ENCODE measurements at regions not wholly inside any gene's neighbourhood (a gene's known extent, or its start where the extent isn't known, plus 50 kb on each side); places are given as distances from the start of the nearest gene placed in this dataset.
"Not testable (repeated sequence)": the region's sequence is repeated elsewhere in the genome, so short reads cannot be mapped to it uniquely, and the experiment has no call there.

- Histone ChIP-seq H3K27me3 (ENCODE audit: control insufficient read depth in 2 of 2, insufficient read depth in 2 of 2, low read length in 2 of 2) (no peaks in the 10 kb centered on the region), H3K9me3 (ENCODE audit: control insufficient read depth in 2 of 2, low read length in 2 of 2) (no peaks in the 10 kb centered on the region), H3K36me3 (ENCODE audit: control insufficient read depth in 2 of 2, insufficient read depth in 2 of 2, low read length in 2 of 2) (no peaks in the 10 kb centered on the region), H3K9ac (ENCODE audit: low read depth in 1 of 2, low read length in 2 of 2) (no peak overlapping the region), H3K4me3 (ENCODE audit: low read length in 2 of 2) (no peak overlapping the region), H3K27ac (ENCODE audit: low read depth in 2 of 2, low read length in 2 of 2) (no peak overlapping the region), H3K4me1 (ENCODE audit: control insufficient read depth in 2 of 2, insufficient read depth in 2 of 2, low read length in 2 of 2) (no peaks in the 10 kb centered on the region)
Measured at GRCh38 chr14:106269029-106269428, 742.6 kb downstream of the TMEM121 start.

- H3K4me3 ChIP-seq (ENCODE audit: low read length in 2 of 2), result no peak overlapping the region
- no peaks in the 10 kb centered on the region for H3K27me3 ChIP-seq (ENCODE audit: control insufficient read depth in 2 of 2, insufficient read depth in 2 of 2, low read length in 2 of 2)
- H3K9ac ChIP-seq (ENCODE audit: low read depth in 1 of 2, low read length in 2 of 2), result no peak overlapping the region
- H3K9me3 ChIP-seq (ENCODE audit: control insufficient read depth in 2 of 2, low read length in 2 of 2), result no peaks in the 10 kb centered on the region
- H3K4me1 ChIP-seq (ENCODE audit: control insufficient read depth in 2 of 2, insufficient read depth in 2 of 2, low read length in 2 of 2), result no peaks in the 10 kb centered on the region
- no peaks in the 10 kb centered on the region for H3K36me3 ChIP-seq (ENCODE audit: control insufficient read depth in 2 of 2, insufficient read depth in 2 of 2, low read length in 2 of 2)
- no peak overlapping the region for H3K27ac ChIP-seq (ENCODE audit: low read depth in 2 of 2, low read length in 2 of 2)
Measured at GRCh38 chr14:106269451-106270204, 743.2 kb downstream of the TMEM121 start.

- not testable (repeated sequence) for H3K36me3 ChIP-seq (ENCODE audit: control insufficient read depth in 2 of 2, insufficient read depth in 2 of 2, low read length in 2 of 2); H3K9me3 ChIP-seq (ENCODE audit: control insufficient read depth in 2 of 2, low read length in 2 of 2); H3K27ac ChIP-seq (ENCODE audit: low read depth in 2 of 2, low read length in 2 of 2); H3K9ac ChIP-seq (ENCODE audit: low read depth in 1 of 2, low read length in 2 of 2); H3K4me3 ChIP-seq (ENCODE audit: low read length in 2 of 2); H3K27me3 ChIP-seq (ENCODE audit: control insufficient read depth in 2 of 2, insufficient read depth in 2 of 2, low read length in 2 of 2); H3K4me1 ChIP-seq (ENCODE audit: control insufficient read depth in 2 of 2, insufficient read depth in 2 of 2, low read length in 2 of 2)
Measured at GRCh38 chr14:106270476-106271121, 744.2 kb downstream of the TMEM121 start.

GRCh38 chr14:106276326-106277267 is 750.2 kb downstream of the TMEM121 start:
- Histone ChIP-seq H3K27me3 (ENCODE audit: control insufficient read depth in 2 of 2, insufficient read depth in 2 of 2, low read length in 2 of 2) (no peaks in the 10 kb centered on the region), H3K4me3 (ENCODE audit: low read length in 2 of 2) (no peak overlapping the region), H3K9me3 (ENCODE audit: control insufficient read depth in 2 of 2, low read length in 2 of 2) (no peaks in the 10 kb centered on the region), H3K36me3 (ENCODE audit: control insufficient read depth in 2 of 2, insufficient read depth in 2 of 2, low read length in 2 of 2) (no peaks in the 10 kb centered on the region), H3K4me1 (ENCODE audit: control insufficient read depth in 2 of 2, insufficient read depth in 2 of 2, low read length in 2 of 2) (no peaks in the 10 kb centered on the region), H3K9ac (ENCODE audit: low read depth in 1 of 2, low read length in 2 of 2) (no peak overlapping the region), H3K27ac (ENCODE audit: low read depth in 2 of 2, low read length in 2 of 2) (no peak overlapping the region)

- Histone ChIP-seq H3K9me3 (ENCODE audit: control insufficient read depth in 2 of 2, low read length in 2 of 2) (no peaks in the 10 kb centered on the region), H3K27ac (ENCODE audit: low read depth in 2 of 2, low read length in 2 of 2) (no peak overlapping the region), H3K9ac (ENCODE audit: low read depth in 1 of 2, low read length in 2 of 2) (no peak overlapping the region), H3K27me3 (ENCODE audit: control insufficient read depth in 2 of 2, insufficient read depth in 2 of 2, low read length in 2 of 2) (no peaks in the 10 kb centered on the region), H3K36me3 (ENCODE audit: control insufficient read depth in 2 of 2, insufficient read depth in 2 of 2, low read length in 2 of 2) (no peaks in the 10 kb centered on the region), H3K4me1 (ENCODE audit: control insufficient read depth in 2 of 2, insufficient read depth in 2 of 2, low read length in 2 of 2) (no peaks in the 10 kb centered on the region), H3K4me3 (ENCODE audit: low read length in 2 of 2) (no peak overlapping the region)
Measured at GRCh38 chr14:106277503-106277902, 751.1 kb downstream of the TMEM121 start.

- H3K4me1 ChIP-seq (ENCODE audit: control insufficient read depth in 2 of 2, insufficient read depth in 2 of 2, low read length in 2 of 2), result no peaks in the 10 kb centered on the region
- H3K9ac ChIP-seq (ENCODE audit: low read depth in 1 of 2, low read length in 2 of 2), result no peak overlapping the region
- H3K27ac ChIP-seq (ENCODE audit: low read depth in 2 of 2, low read length in 2 of 2), result no peak overlapping the region
- no peaks in the 10 kb centered on the region for H3K36me3 ChIP-seq (ENCODE audit: control insufficient read depth in 2 of 2, insufficient read depth in 2 of 2, low read length in 2 of 2)
- H3K4me3 ChIP-seq (ENCODE audit: low read length in 2 of 2), result no peak overlapping the region
- no peaks in the 10 kb centered on the region for H3K9me3 ChIP-seq (ENCODE audit: control insufficient read depth in 2 of 2, low read length in 2 of 2)
- no peaks in the 10 kb centered on the region for H3K27me3 ChIP-seq (ENCODE audit: control insufficient read depth in 2 of 2, insufficient read depth in 2 of 2, low read length in 2 of 2)
Measured at GRCh38 chr14:106280876-106281275, 754.5 kb downstream of the TMEM121 start.

- H3K4me1 ChIP-seq (ENCODE audit: control insufficient read depth in 2 of 2, insufficient read depth in 2 of 2, low read length in 2 of 2), result no peaks in the 10 kb centered on the region
- H3K9ac ChIP-seq (ENCODE audit: low read depth in 1 of 2, low read length in 2 of 2), result no peak overlapping the region
- H3K27me3 ChIP-seq (ENCODE audit: control insufficient read depth in 2 of 2, insufficient read depth in 2 of 2, low read length in 2 of 2), result peaks cover 0 to 4% of the 10 kb centered on the region in 2 donors
- H3K27ac ChIP-seq (ENCODE audit: low read depth in 2 of 2, low read length in 2 of 2), result no peak overlapping the region
- H3K36me3 ChIP-seq (ENCODE audit: control insufficient read depth in 2 of 2, insufficient read depth in 2 of 2, low read length in 2 of 2), result no peaks in the 10 kb centered on the region
- no peaks in the 10 kb centered on the region for H3K9me3 ChIP-seq (ENCODE audit: control insufficient read depth in 2 of 2, low read length in 2 of 2)
- no peak overlapping the region for H3K4me3 ChIP-seq (ENCODE audit: low read length in 2 of 2)
Measured at GRCh38 chr14:106286697-106287290, 760.4 kb downstream of the TMEM121 start.

- no peak overlapping the region for H3K4me3 ChIP-seq (ENCODE audit: low read length in 2 of 2)
- H3K27me3 ChIP-seq (ENCODE audit: control insufficient read depth in 2 of 2, insufficient read depth in 2 of 2, low read length in 2 of 2), result peaks cover 0 to 4% of the 10 kb centered on the region in 2 donors
- H3K9me3 ChIP-seq (ENCODE audit: control insufficient read depth in 2 of 2, low read length in 2 of 2), result no peaks in the 10 kb centered on the region
- H3K36me3 ChIP-seq (ENCODE audit: control insufficient read depth in 2 of 2, insufficient read depth in 2 of 2, low read length in 2 of 2), result no peaks in the 10 kb centered on the region
- H3K4me1 ChIP-seq (ENCODE audit: control insufficient read depth in 2 of 2, insufficient read depth in 2 of 2, low read length in 2 of 2), result no peaks in the 10 kb centered on the region
- H3K9ac ChIP-seq (ENCODE audit: low read depth in 1 of 2, low read length in 2 of 2), result no peak overlapping the region
- H3K27ac ChIP-seq (ENCODE audit: low read depth in 2 of 2, low read length in 2 of 2), result no peak overlapping the region
Measured at GRCh38 chr14:106287506-106287905, 761.1 kb downstream of the TMEM121 start.

GRCh38 chr14:106291626-106292025 is 765.2 kb downstream of the TMEM121 start:
- H3K9me3 ChIP-seq (ENCODE audit: control insufficient read depth in 2 of 2, low read length in 2 of 2), result no peaks in the 10 kb centered on the region
- H3K36me3 ChIP-seq (ENCODE audit: control insufficient read depth in 2 of 2, insufficient read depth in 2 of 2, low read length in 2 of 2), result no peaks in the 10 kb centered on the region
- H3K27me3 ChIP-seq (ENCODE audit: control insufficient read depth in 2 of 2, insufficient read depth in 2 of 2, low read length in 2 of 2), result peaks cover 0 to 6% of the 10 kb centered on the region in 2 donors
- no peaks in the 10 kb centered on the region for H3K4me1 ChIP-seq (ENCODE audit: control insufficient read depth in 2 of 2, insufficient read depth in 2 of 2, low read length in 2 of 2)
- no peak overlapping the region for H3K27ac ChIP-seq (ENCODE audit: low read depth in 2 of 2, low read length in 2 of 2)
- no peak overlapping the region for H3K9ac ChIP-seq (ENCODE audit: low read depth in 1 of 2, low read length in 2 of 2)
- H3K4me3 ChIP-seq (ENCODE audit: low read length in 2 of 2), result no peak overlapping the region
